CD1c-positive myeloid dendritic cell (primary cell): ENCODE measurements at regions not wholly inside any gene's neighbourhood (a gene's known extent, or its start where the extent isn't known, plus 50 kb on each side); places are given as distances from the start of the nearest gene placed in this dataset.
"Not testable (repeated sequence)": the region's sequence is repeated elsewhere in the genome, so short reads cannot be mapped to it uniquely, and the experiment has no call there.

Source experiments
- DNase-seq: peaks from one replicate; pipeline ENCODE4 v3.0.0-alpha.2; 2016; ENCODE audit errors: extremely low spot score

DNA sequence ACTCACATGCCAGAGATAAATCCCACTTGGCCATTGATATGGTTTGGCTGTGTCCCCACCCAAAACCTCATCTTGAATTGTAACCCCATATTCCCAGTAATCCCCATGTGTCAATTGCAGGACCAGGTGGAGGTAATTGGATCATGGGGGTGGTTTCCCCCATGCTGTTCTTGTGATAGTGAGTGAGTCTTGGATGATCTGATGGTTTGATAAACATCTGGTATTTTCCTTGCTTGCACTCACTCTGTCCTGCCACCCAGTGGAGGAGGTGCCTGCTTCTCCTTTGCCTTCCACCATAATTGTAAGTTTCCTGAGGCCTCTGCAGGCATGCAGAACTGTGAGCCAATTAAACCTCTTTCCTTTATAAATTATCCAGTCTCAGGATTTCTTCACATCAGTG lies 50.4 kb upstream of the B3GAT2 start:
- not testable (repeated sequence) for DNase-seq

- no peak for DNase-seq
Measured at GRCh38 chr6:71011871-71012371, 55.1 kb upstream of the B3GAT2 start.

DNA sequence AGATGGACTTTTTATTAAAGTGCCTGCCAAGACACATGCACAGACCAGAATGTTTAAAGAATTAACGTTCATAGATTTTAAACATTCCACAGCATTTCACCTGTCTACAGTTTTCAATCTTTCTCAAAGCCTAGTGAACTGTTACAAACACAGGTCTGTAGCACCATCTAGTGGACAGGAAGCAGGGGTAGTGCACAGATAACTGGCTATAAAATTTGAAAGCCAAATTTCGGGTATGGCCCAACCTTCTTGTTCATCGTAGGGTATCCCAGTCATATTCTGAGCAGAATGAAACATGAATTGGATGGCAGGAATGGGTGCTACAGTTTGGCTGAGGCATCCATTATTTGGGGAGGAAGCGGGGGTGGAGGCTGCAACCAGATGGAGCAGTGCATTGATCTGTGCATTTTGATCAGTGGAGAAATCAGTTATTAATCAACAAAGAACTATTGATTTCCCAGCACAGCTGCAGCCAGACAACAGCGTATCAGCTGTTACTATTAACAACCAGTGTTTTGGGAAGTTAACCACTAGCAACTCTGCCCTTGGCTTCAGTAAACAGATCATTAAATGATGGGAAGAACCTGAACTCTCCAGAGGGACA lies 56.1 kb upstream of the B3GAT2 start:
- DNase-seq = peak; percentile 55

- DNase-seq = no peak
Measured at GRCh38 chr6:71015392-71015791, 58.5 kb upstream of the B3GAT2 start.

DNA sequence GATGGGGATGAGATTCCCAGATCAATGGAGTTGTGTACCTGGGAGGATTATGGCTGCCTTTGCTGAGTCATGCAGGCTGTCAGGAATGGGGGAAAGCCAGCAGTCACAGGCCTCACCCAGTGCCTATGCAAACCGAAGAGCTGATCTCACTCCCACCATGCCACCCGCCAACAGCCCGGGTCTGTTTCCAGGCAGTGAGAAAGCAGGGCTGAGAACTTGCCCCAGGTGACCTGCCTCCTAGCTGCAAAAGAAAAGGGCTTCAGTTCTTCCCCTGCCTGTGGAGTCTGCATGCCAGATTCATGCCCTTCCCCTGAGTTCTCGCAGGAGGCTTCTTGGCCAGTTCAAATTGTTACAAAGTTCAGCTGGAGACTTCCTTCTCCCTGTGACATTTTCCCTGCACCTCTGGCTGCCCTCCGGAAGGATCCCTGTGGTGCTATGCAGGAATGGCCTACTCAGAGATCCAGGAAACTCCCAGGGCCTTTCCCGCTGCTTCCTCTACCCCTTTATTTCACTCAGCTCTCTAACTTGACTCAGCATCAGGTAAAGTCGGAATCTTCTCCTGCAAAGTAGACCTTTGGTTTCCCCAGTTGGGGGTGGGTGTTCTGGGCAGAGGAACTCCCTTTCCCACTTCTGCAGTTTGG lies 71.5 kb upstream of the B3GAT2 start:
- no peak for DNase-seq

DNA sequence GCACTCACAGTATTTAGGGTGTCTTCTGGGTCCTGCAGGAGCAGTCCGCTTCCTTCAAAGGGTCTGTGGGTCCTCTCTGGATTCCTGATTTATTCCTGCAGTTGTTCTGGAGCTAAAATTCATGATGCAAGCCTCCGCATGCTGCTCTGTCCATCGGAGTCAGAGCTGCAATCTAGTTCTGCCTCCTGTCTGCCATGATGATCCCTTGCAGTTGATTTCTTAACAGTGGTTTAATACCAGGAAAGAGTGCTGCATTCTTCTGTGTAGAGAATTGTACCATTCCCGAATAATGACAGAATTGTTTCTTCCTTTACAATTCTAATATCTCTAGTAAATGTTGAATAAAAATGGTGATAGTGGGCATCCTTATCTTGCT lies 72.0 kb upstream of the B3GAT2 start:
- no peak for DNase-seq

DNA sequence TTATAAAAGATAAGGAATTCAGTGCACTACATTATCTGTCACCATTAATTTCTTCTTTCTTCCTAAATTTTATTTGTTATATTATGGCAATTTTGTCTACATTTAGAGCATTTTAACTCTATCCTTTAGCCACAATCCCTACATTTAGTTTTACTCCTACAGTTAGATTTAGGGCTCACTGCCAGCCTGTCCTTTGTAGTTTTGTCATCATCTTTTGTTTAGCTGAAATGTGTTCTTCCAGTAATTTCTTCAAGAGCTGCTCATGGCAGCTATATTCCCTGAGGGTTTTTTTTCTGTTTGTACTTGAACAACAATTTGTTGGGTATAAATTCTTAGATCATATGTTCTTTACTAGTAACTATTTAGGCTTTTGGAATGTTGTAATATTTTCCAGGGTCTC lies 72.7 kb upstream of the B3GAT2 start:
- DNase-seq = no peak

DNA sequence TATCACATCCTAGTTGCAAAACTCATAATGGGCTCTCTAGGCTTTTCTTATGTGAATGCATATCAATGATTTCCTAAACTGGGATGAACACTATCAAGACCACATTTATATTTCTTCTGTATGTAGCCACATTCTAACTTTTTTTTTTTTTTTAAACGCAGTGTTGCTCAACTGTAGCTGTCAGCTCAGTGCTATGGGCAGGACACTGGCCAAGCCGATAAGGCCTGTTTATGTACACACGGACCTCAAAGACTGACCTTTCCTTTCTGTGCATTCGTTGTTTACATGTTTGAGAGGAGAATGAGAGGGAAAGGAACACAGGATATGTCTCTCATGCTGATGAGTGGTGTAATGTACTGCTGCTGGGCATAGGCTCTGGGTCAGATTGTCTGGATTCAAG lies 75.1 kb upstream of the B3GAT2 start:
- DNase-seq = no peak

GRCh38 chr6:71033171-71033570 lies 76.3 kb upstream of the B3GAT2 start:
- no peak for DNase-seq

GRCh38 chr6:71033890-71034289 lies 77.0 kb upstream of the B3GAT2 start:
- no peak for DNase-seq

DNA sequence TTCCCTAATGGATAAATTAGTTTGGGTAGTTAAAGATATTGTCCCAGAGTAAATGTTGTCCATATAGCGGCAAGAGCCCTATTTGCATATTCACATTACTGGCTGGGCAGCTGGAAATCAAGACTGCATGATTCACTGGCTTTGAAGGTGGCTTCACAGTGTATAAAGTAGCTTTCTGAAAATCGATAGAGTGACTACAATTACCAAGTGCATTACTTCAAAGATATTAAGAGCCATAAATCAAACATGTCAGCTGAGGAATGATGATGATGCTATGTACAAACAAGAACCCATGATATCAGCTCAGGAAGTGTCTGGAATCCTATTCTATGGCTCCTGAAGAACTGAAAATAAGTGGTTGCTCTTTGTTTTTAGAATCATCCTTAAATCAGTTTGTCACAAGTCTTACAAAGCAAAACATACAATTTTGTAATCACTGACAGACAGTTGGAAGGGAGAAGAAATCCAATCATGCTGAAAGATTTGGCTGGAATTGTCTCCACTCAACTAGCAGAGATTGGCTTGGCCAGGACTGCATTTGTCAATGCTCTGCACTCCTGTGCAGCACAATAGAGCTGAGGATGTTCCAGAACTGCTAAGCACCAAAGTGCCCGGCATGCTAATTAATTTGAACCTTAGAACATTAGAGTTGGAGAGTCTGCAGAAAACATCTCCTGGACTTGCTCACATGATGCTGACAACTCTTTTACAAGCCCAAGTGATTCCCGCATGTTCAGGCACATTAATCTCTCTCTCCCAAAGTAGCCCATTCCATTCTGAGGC lies 77.9 kb upstream of the B3GAT2 start:
- no peak for DNase-seq

DNA sequence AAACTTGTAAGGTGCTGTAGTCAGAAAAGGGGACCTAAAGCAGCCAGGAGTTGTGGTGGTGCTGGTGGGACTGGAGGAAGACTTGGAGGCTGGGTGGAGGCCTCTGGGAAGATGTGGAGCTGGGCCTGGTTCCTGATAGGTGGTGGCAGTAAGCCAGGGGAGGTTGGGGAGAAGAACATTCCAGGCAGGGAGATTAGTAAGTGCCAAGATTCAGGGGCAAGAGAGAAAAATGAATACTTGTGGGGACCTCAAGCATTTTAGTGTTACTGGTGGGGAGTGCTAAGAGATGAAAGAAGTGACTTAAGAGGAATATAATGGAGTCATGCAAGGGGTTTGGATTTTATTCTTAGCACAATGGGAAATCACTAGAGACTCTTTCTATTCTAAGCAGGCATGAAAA lies 79.0 kb upstream of the B3GAT2 start:
- no peak for DNase-seq

- no peak for DNase-seq
Measured at GRCh38 chr6:71038711-71039344, 82.0 kb upstream of the B3GAT2 start.

- DNase-seq = no peak
Measured at GRCh38 chr6:71040043-71040442, 83.2 kb upstream of the B3GAT2 start.

GRCh38 chr6:71040841-71041240 lies 84.0 kb upstream of the B3GAT2 start:
- no peak for DNase-seq

DNA sequence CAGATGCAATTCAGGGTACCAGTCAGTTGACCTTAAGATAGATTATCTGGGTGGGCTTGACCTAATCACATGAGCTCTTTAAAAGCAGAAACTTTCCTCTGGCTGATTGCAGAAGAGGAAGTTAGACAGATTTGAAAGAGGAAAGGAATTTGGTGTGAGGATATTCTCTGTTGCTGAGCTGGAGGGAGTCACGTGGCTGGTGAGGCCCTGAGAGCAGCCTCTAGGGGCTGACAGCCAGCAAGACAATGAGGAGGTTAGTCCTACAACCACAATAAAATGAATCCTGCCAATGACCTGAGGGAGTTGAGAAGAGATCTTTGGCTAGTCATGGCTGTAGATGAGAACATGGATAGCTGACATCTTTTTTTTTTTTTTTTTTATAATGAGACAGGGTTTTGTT lies 87.0 kb upstream of the B3GAT2 start:
- DNase-seq = peak; percentile 48

GRCh38 chr6:71044753-71045152 lies 87.9 kb upstream of the B3GAT2 start:
- no peak for DNase-seq

DNA sequence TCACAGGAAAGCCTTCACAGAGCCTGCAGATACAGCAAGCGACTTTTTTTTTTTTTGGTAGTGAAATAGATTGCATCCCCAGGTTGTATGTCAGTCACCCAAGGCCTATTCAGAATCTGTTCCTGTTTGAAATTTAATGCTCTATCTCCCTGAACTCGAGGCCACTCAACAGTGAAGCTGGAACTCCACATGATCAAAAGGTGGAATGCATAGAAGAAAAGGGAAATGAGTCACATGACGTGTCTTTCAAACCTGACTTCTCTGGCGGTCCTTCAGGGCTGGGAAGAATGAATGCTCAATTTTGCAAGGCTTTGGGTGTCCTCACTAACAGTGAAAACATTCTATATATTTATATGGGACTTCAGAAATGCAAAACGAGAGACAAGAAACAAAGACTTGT lies 88.4 kb upstream of the B3GAT2 start:
- no peak for DNase-seq

- no peak for DNase-seq
Measured at GRCh38 chr6:71047417-71047816, 90.6 kb upstream of the B3GAT2 start.

DNA sequence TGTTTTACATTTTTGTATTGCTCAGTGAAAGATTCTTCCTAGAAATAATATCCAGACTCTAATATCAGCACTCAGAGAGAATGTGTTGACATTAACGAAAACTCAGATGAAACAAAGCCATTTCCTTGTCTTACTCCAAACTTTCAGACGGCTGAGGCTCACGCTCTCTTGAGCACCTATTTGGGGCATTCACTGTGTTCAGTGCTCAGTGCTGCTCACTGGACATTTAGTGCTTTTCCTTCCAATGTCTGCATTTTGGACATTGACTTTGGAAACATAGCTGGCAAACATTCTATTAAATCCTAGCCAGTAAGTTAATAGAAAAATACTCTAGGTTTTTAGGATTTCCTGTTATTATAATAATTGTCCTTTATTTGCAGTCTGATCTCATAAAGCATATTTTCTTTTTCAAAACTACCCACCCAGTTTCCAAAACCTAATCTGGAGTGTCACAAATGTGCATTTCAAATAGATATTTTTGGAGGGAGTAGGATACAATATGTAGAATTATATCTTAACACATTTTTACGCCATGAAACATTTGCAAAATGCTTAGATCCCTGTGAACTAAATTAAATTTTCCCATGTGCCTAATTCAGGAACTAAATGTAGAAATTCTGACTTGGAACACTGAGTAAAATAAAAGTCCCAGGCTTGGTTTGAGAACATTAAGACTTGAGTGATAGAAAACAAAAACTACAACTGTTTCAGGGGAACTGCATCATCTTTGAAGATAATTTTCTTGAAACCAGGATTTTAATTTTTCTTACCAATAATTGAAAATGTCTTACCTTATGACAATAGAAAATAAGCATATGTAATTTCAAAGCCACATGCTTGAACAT lies 91.7 kb upstream of the B3GAT2 start:
- DNase-seq = no peak

DNA sequence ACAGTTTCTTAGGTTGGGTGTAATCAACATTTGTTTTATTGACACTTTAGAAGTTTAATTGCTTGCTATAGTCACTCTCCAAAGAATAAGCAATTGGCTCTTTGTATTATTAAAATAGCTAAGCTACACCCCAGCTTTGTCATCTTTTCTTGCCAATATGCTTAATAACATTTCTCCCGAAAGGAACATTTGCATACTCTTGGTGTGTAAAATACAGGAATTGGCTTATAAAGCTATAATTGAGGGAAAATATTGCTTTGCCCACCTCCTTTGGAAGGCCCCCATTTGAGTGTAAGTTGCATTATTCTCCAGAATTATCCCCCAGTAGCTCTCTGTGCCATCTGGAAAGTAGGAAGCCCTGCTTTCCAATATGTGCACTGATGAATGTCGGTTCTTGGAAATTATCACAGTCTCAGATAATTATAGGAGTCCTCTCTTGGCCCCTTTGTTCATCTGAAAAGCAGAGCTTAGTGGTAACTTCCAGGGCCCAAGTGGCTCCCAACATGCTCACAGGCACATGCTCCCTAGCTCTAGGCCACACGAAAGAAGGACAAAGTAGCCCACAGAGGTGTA lies 92.4 kb upstream of the B3GAT2 start:
- DNase-seq = no peak
